GM23248 (cell line): ENCODE measurements at regions not wholly inside any gene's neighbourhood (a gene's known extent, or its start where the extent isn't known, plus 50 kb on each side); places are given as distances from the start of the nearest gene placed in this dataset.
"Not testable (repeated sequence)": the region's sequence is repeated elsewhere in the genome, so short reads cannot be mapped to it uniquely, and the experiment has no call there.

ENCODE experiments used
- DNase-seq: peaks from one replicate; pipeline ENCODE4 v3.0.0-alpha.2; 2015
- H2AFZ ChIP-seq: fragments of 200-600 bp; sonication (generic); 2 replicates; pipeline ENCODE4 v1.6.1; 2016; ENCODE audit warnings: antibody characterized with exemption
- H3F3A ChIP-seq: fragments of 200-600 bp; sonication (generic); 2 replicates; pipeline ENCODE4 v1.6.1; 2016; ENCODE audit warnings: mild to moderate bottlenecking, antibody characterized with exemption, mixed run types; ENCODE audit not compliant: insufficient read depth
- H3K27ac ChIP-seq: fragments of 200-600 bp; sonication (generic); 2 replicates; pipeline ENCODE4 v1.5.1; 2016; ENCODE audit warnings: mild to moderate bottlenecking
- H3K27me3 ChIP-seq: fragments of 200-600 bp; sonication (generic); replicated peaks from 2 replicates; pipeline ENCODE4 v1.6.1; 2016; ENCODE audit warnings: mild to moderate bottlenecking; ENCODE audit not compliant: insufficient read depth
- H3K36me3 ChIP-seq: fragments of 200-600 bp; sonication (generic); 2 replicates; pipeline ENCODE4 v1.6.1; 2016; ENCODE audit warnings: low read depth, mild to moderate bottlenecking
- H3K4me1 ChIP-seq: fragments of 200-600 bp; sonication (generic); 2 replicates; pipeline ENCODE4 v1.6.1; 2016; ENCODE audit warnings: mild to moderate bottlenecking; ENCODE audit not compliant: insufficient read depth
- H3K4me2 ChIP-seq: fragments of 200-600 bp; sonication (generic); one replicate; pipeline ENCODE4 v1.6.1; 2016; ENCODE audit warnings: mild to moderate bottlenecking; ENCODE audit not compliant: unreplicated experiment
- H3K4me3 ChIP-seq: fragments of 200-600 bp; sonication (generic); 2 replicates; pipeline ENCODE4 v1.5.1; 2016; ENCODE audit warnings: mild to moderate bottlenecking
- H3K79me2 ChIP-seq: fragments of 200-600 bp; sonication (generic); 2 replicates; pipeline ENCODE4 v1.6.1; 2016; ENCODE audit warnings: mild to moderate bottlenecking; ENCODE audit not compliant: insufficient read depth
- H3K9ac ChIP-seq: fragments of 200-600 bp; sonication (generic); 2 replicates; pipeline ENCODE4 v1.6.1; 2016; ENCODE audit warnings: mild to moderate bottlenecking
- H3K9me2 ChIP-seq: fragments of 200-600 bp; sonication (generic); 2 replicates; pipeline ENCODE4 v1.6.1; 2016; ENCODE audit warnings: mixed run types, mild to moderate bottlenecking, moderate library complexity; ENCODE audit not compliant: insufficient read depth
- H3K9me3 ChIP-seq: fragments of 200-600 bp; sonication (generic); one replicate; pipeline ENCODE4 v1.6.1; 2017; ENCODE audit warnings: low read depth
- H4K20me1 ChIP-seq: fragments of 200-600 bp; sonication (generic); 2 replicates; pipeline ENCODE4 v1.6.0; 2016; ENCODE audit not compliant: insufficient read depth
- EZH2 ChIP-seq: fragments of 200-600 bp; sonication (generic); IDR thresholded peaks from 2 replicates; pipeline ENCODE4 v1.6.1; 2018; ENCODE audit warnings: antibody characterized with exemption, mild to moderate bottlenecking; ENCODE audit not compliant: insufficient read depth, poor library complexity, severe bottlenecking
- EZH2phosphoT487 ChIP-seq: fragments of 200-600 bp; sonication (generic); IDR thresholded peaks from 2 replicates; pipeline ENCODE4 v1.6.1; 2018; ENCODE audit warnings: antibody characterized with exemption, moderate library complexity, mild to moderate bottlenecking, low read depth; ENCODE audit not compliant: insufficient read depth
- WGBS, 2 experiments: methylation state at CpG; one replicate each; pipeline ENCODE4 v1.1.6; 2015 to 2017; ENCODE audit warnings: low lambda C conversion rate in 2 of 2, low coverage in 1 of 2; ENCODE audit errors: missing lambda C conversion rate in 2 of 2; 5-methylcytosine and 5-hydroxymethylcytosine counted together
- in situ Hi-C: fragments of 300-500 bp; cut with MboI; formaldehyde crosslinking; loops from 2 replicates; pipeline ENCODE4 v1.15.0; 2020

DNA sequence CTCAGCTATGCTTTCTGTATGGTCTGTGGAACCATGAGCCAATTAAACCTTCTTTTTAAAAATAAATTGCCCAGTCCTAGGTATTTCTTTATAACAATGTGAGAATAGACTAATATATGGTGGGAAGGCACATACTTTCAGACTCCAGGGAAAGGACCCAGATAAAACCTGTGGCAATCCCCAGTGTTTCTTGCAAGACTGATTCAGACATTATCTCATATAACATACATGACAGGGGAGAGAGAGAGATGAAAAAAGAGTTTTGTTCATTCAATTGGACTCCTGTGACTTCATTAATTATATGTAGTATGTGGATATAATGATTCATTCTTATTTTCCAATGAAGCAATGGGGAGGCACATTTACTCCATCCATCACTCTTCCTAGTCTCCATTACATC lies 291.4 kb upstream of the PRKX start:
- DNase-seq: no peak
- H3K27ac ChIP-seq: no peak overlapping the region
- no peaks in the 10 kb centered on the region for H3K36me3 ChIP-seq
- no peak overlapping the region for H2AFZ ChIP-seq
- no peaks in the 10 kb centered on the region for H3K4me1 ChIP-seq
- no peaks in the 10 kb centered on the region for H3K9me3 ChIP-seq
- no peaks in the 10 kb centered on the region for H3K9me2 ChIP-seq
- H4K20me1 ChIP-seq: no peaks in the 10 kb centered on the region
- no peaks in the 10 kb centered on the region for H3K79me2 ChIP-seq
- no peak overlapping the region for H3K9ac ChIP-seq
- H3K27me3 ChIP-seq: no peaks in the 10 kb centered on the region
- in situ Hi-C loops: no loop called here
- no peaks in the 10 kb centered on the region for H3F3A ChIP-seq
- TF ChIP-seq EZH2 (no peak), EZH2phosphoT487 (no peak)
- no peak overlapping the region for H3K4me3 ChIP-seq
- H3K4me2 ChIP-seq: no peak overlapping the region

DNA sequence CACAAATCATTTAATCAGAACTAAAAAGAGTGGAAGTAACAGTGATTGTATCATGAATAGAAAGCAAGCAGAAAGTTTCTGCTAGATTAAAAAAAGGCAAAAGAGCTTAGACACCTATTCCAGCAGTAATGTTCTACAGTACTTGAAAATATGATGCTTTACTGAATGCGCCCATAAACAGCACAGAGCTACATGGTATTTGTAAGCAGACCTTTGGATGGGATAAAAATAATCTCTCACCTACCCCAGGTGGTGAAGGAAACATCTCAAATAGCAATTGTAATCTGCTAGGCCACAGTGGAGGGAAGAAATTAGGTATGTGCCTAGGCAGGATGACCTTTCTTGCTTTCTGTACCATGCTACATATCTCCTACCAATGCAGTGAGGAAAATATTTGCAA lies 280.9 kb upstream of the PRKX start:
- Histone ChIP-seq H2AFZ (no peak overlapping the region), H3K9me3 (no peaks in the 10 kb centered on the region), H3K4me1 (no peaks in the 10 kb centered on the region), H3K27me3 (no peaks in the 10 kb centered on the region), H3F3A (no peaks in the 10 kb centered on the region), H4K20me1 (no peaks in the 10 kb centered on the region), H3K36me3 (no peaks in the 10 kb centered on the region), H3K4me3 (no peak overlapping the region), H3K27ac (no peak overlapping the region), H3K4me2 (no peak overlapping the region), H3K9me2 (no peaks in the 10 kb centered on the region), H3K79me2 (no peaks in the 10 kb centered on the region), H3K9ac (no peak overlapping the region)
- TF ChIP-seq EZH2 (no peak), EZH2phosphoT487 (no peak)
- in situ Hi-C loops: no loop called here
- 44 to 75% methylated on average over 1 of the region's 1 CpG for WGBS, 2 experiments
- DNase-seq: no peak

DNA sequence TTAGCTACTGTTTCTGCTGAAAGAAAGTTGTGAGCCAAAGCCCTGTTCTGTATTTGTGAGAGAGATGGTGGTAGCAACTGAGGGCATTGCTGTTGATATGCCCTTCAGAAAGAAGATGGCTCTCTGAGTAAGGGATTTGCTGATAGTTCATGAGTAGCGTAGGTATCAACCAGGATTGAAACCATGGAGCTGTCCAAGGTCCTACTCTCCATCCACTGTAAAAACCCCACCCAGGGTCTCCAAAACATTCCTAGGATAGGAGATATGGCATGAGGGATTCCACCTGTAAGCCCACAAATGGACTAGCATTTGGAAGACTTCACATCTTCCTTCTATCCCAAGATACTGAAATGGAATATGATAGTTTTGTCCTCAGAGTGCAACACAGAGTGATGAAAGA lies 277.1 kb upstream of the PRKX start:
- H3K79me2 ChIP-seq: no peaks in the 10 kb centered on the region
- H3K9me3 ChIP-seq: no peaks in the 10 kb centered on the region
- no peaks in the 10 kb centered on the region for H3K36me3 ChIP-seq
- H3K27ac ChIP-seq: no peak overlapping the region
- H2AFZ ChIP-seq: no peak overlapping the region
- H4K20me1 ChIP-seq: no peaks in the 10 kb centered on the region
- no peak for DNase-seq
- in situ Hi-C loops: no loop called here
- no peak overlapping the region for H3K4me2 ChIP-seq
- H3K9ac ChIP-seq: no peak overlapping the region
- no peaks in the 10 kb centered on the region for H3K27me3 ChIP-seq
- WGBS, 2 experiments: 0 to 11% methylated on average over 1 of the region's 1 CpG
- no peaks in the 10 kb centered on the region for H3K4me1 ChIP-seq
- no peak overlapping the region for H3K4me3 ChIP-seq
- no peaks in the 10 kb centered on the region for H3K9me2 ChIP-seq
- no peak for TF ChIP-seq EZH2
- no peaks in the 10 kb centered on the region for H3F3A ChIP-seq

DNA sequence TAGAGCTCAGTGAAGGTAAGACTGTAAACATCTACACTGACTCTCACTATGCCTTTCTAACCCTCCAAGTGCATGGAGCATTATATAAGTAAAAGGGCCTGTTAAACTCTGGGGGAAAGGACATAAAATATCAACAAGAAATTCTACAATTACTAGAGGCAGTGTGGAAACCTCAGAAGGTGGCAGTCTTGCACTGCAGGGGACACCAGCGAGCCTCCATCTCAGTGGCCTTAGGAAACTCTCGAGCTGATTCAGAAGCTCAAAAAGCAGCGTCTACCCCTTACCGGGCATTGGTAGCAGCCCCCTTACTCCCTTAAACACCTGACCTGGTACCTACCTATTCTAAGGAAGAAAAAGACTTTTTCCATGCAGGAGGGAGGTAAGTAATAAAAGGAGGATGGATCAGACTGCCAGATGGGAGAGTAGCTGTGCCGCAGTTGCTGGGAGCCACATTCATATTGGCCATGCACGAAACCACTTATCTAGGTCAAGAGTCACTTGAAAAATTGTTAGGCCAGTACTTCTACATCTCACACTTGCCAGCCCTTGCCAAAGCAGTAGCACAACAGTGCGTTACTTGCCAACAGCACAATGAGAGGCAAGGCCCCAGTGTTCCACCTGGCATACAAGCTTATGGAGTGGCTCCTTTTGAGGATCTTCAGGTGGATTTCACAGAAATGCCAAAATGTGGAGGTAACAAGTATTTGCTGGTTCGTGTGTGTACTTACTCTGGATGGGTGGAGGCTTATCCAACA lies 258.8 kb upstream of the PRKX start:
- H3K9me3 ChIP-seq, H3K4me3 ChIP-seq, H3K27ac ChIP-seq, DNase-seq, in situ Hi-C loops, H3K36me3 ChIP-seq, H3K27me3 ChIP-seq, H2AFZ ChIP-seq, H3K9me2 ChIP-seq, H3K9ac ChIP-seq, H3K79me2 ChIP-seq, H4K20me1 ChIP-seq, H3K4me1 ChIP-seq, H3F3A ChIP-seq, H3K4me2 ChIP-seq: not testable (repeated sequence)
- WGBS, 2 experiments: 20 to 28% methylated on average over 8 of the region's 8 CpGs

DNA sequence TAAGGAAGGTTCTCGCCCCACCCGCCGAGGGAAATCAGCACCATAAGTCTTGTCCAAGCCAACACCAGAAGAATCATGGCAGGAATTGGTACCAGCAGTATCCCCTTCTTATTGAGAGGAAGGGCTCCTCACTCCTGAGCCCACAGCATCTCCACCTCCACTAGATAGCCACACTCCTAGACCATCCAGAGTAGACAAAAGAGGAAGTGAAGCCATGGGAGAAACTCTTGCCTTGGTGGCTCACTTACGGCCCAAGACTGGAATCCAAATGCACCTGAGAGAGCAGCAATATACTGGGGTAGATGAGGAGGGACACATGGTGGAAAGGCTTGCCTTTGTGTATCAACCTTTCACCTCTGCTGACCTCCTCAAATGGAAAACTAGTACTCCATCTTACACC lies 255.3 kb upstream of the PRKX start:
- H3K4me3 ChIP-seq: no peak overlapping the region
- TF ChIP-seq EZH2phosphoT487: no peak
- TF ChIP-seq EZH2: no peak
- no peaks in the 10 kb centered on the region for H3K36me3 ChIP-seq
- DNase-seq: no peak
- in situ Hi-C loops: no loop called here
- H3K4me2 ChIP-seq: no peak overlapping the region
- H3F3A ChIP-seq: no peaks in the 10 kb centered on the region
- H3K4me1 ChIP-seq: no peaks in the 10 kb centered on the region
- no peaks in the 10 kb centered on the region for H3K9me2 ChIP-seq
- no peaks in the 10 kb centered on the region for H3K9me3 ChIP-seq
- no peak overlapping the region for H3K9ac ChIP-seq
- no peaks in the 10 kb centered on the region for H3K79me2 ChIP-seq
- H3K27me3 ChIP-seq: no peaks in the 10 kb centered on the region
- no peak overlapping the region for H2AFZ ChIP-seq
- no peaks in the 10 kb centered on the region for H4K20me1 ChIP-seq
- 48 to 72% methylated on average over 4 of the region's 4 CpGs for WGBS, 2 experiments
- H3K27ac ChIP-seq: no peak overlapping the region
